Activated CD4-positive, alpha-beta memory T cell treated with anti-CD3 and anti-CD28 coated beads, Interleukin-2, amount 10 ng/mL, durations not matched to agents 7 days and 5 days (primary cell): ENCODE measurements at regions not wholly inside any gene's neighbourhood (a gene's known extent, or its start where the extent isn't known, plus 50 kb on each side); places are given as distances from the start of the nearest gene placed in this dataset.
"Not testable (repeated sequence)": the region's sequence is repeated elsewhere in the genome, so short reads cannot be mapped to it uniquely, and the experiment has no call there.

Source experiments
- CTCF ChIA-PET: fragments of 350-600 bp; sonication (Branson Sonifier 250); formaldehyde crosslinking; loops from one replicate; lab custom pipeline; 2021; ENCODE audit warnings: antibody characterized with exemption, inconsistent platforms; lab: Charles Lee
- POLR2A ChIA-PET: fragments of 350-600 bp; sonication (Branson Sonifier 250); formaldehyde crosslinking; loops from one replicate; lab custom pipeline; 2021; ENCODE audit warnings: antibody characterized with exemption; lab: Charles Lee
- DNase-seq: peaks from one replicate; pipeline ENCODE4 v3.0.0-alpha.2; 2020
- H3K27ac Mint-ChIP-seq: one replicate; pipeline ENCODE4 v1.8.0; 2021; ENCODE audit warnings: mild to moderate bottlenecking, mixed read lengths
- H3K27me3 Mint-ChIP-seq: one replicate; pipeline ENCODE4 v1.8.0; 2021; ENCODE audit warnings: mixed read lengths
- H3K36me3 Mint-ChIP-seq: one replicate; pipeline ENCODE4 v1.8.0; 2021; ENCODE audit warnings: low read depth, mixed read lengths
- H3K4me1 Mint-ChIP-seq: one replicate; pipeline ENCODE4 v1.8.0; 2021; ENCODE audit warnings: mixed read lengths
- H3K4me3 Mint-ChIP-seq: one replicate; pipeline ENCODE4 v1.8.0; 2021; ENCODE audit warnings: mild to moderate bottlenecking, mixed read lengths
- H3K9me3 Mint-ChIP-seq: one replicate; pipeline ENCODE4 v1.8.0; 2021; ENCODE audit warnings: mixed read lengths

GRCh38 chr5:50898966-50899365, 232.5 kb downstream of the PARP8 start:
- no peak overlapping the region for H3K4me3 Mint-ChIP-seq
- H3K4me1 Mint-ChIP-seq = no peaks in the 10 kb centered on the region
- H3K27ac Mint-ChIP-seq = no peak overlapping the region
- H3K36me3 Mint-ChIP-seq = no peaks in the 10 kb centered on the region
- peaks cover 9% of the 10 kb centered on the region for H3K27me3 Mint-ChIP-seq
- POLR2A ChIA-PET = no interaction called here
- CTCF ChIA-PET = no interaction called here
- no peak for DNase-seq
- no peaks in the 10 kb centered on the region for H3K9me3 Mint-ChIP-seq

- Mint-ChIP-seq H3K27me3 (peaks cover 10% of the 10 kb centered on the region), H3K9me3 (no peaks in the 10 kb centered on the region), H3K4me3 (no peak overlapping the region), H3K4me1 (no peaks in the 10 kb centered on the region), H3K36me3 (no peaks in the 10 kb centered on the region), H3K27ac (no peak overlapping the region)
- DNase-seq = no peak
- CTCF ChIA-PET = no interaction called here
- POLR2A ChIA-PET = no interaction called here
Measured at GRCh38 chr5:50900952-50901510, 234.6 kb downstream of the PARP8 start.

GRCh38 chr5:50903651-50904050, 237.2 kb downstream of the PARP8 start:
- no peaks in the 10 kb centered on the region for H3K9me3 Mint-ChIP-seq
- no peak overlapping the region for H3K27ac Mint-ChIP-seq
- H3K36me3 Mint-ChIP-seq = no peaks in the 10 kb centered on the region
- H3K27me3 Mint-ChIP-seq = peaks cover 10% of the 10 kb centered on the region
- no peaks in the 10 kb centered on the region for H3K4me1 Mint-ChIP-seq
- no peak overlapping the region for H3K4me3 Mint-ChIP-seq
- CTCF ChIA-PET = no interaction called here
- POLR2A ChIA-PET = no interaction called here
- DNase-seq = no peak

- no peaks in the 10 kb centered on the region for H3K9me3 Mint-ChIP-seq
- H3K4me1 Mint-ChIP-seq = no peaks in the 10 kb centered on the region
- DNase-seq = no peak
- no peak overlapping the region for H3K4me3 Mint-ChIP-seq
- CTCF ChIA-PET = no interaction called here
- H3K27me3 Mint-ChIP-seq = peaks cover 7% of the 10 kb centered on the region
- no peaks in the 10 kb centered on the region for H3K36me3 Mint-ChIP-seq
- POLR2A ChIA-PET = no interaction called here
- H3K27ac Mint-ChIP-seq = no peak overlapping the region
Measured at GRCh38 chr5:50905996-50906570, 239.6 kb downstream of the PARP8 start.

GRCh38 chr5:50920160-50920559, 253.7 kb downstream of the PARP8 start:
- H3K9me3 Mint-ChIP-seq, H3K36me3 Mint-ChIP-seq, H3K27ac Mint-ChIP-seq, H3K27me3 Mint-ChIP-seq, CTCF ChIA-PET, H3K4me3 Mint-ChIP-seq, DNase-seq, H3K4me1 Mint-ChIP-seq: not testable (repeated sequence)
- POLR2A ChIA-PET = interaction anchor here (0.6 kb wide), 1 partner anchor 16 kb away, joined by 4 read pairs; no protein-coding TSS in a partner anchor

- CTCF ChIA-PET = no interaction called here
- H3K4me1 Mint-ChIP-seq = no peaks in the 10 kb centered on the region
- H3K27me3 Mint-ChIP-seq = peaks cover 1% of the 10 kb centered on the region
Measured at GRCh38 chr5:50921366-50922133, 255.1 kb downstream of the PARP8 start.

GRCh38 chr5:50922134-50922941, 255.9 kb downstream of the PARP8 start:
- POLR2A ChIA-PET, H3K27me3 Mint-ChIP-seq, H3K4me3 Mint-ChIP-seq, H3K27ac Mint-ChIP-seq, DNase-seq, H3K36me3 Mint-ChIP-seq, H3K4me1 Mint-ChIP-seq, H3K9me3 Mint-ChIP-seq, CTCF ChIA-PET: not testable (repeated sequence)

More at GRCh38 chr5:50921366-50922133, 255.1 kb downstream of the PARP8 start:
- no peaks in the 10 kb centered on the region for H3K36me3 Mint-ChIP-seq
- no peak overlapping the region for H3K4me3 Mint-ChIP-seq
- DNase-seq = no peak
- no peak overlapping the region for H3K27ac Mint-ChIP-seq
- POLR2A ChIA-PET = no interaction called here
- no peaks in the 10 kb centered on the region for H3K9me3 Mint-ChIP-seq

GRCh38 chr5:50922942-50923767, 256.7 kb downstream of the PARP8 start:
- POLR2A ChIA-PET = no interaction called here
- H3K4me1 Mint-ChIP-seq = no peaks in the 10 kb centered on the region
- no peak overlapping the region for H3K4me3 Mint-ChIP-seq
- no peak for DNase-seq
- no peaks in the 10 kb centered on the region for H3K36me3 Mint-ChIP-seq
- no peak overlapping the region for H3K27ac Mint-ChIP-seq
- H3K27me3 Mint-ChIP-seq = peaks cover 7% of the 10 kb centered on the region
- no peaks in the 10 kb centered on the region for H3K9me3 Mint-ChIP-seq
- CTCF ChIA-PET = no interaction called here

GRCh38 chr5:50923768-50924494, 257.5 kb downstream of the PARP8 start:
- Mint-ChIP-seq H3K4me3 (no peak overlapping the region), H3K27ac (no peak overlapping the region), H3K9me3 (no peaks in the 10 kb centered on the region), H3K36me3 (no peaks in the 10 kb centered on the region), H3K27me3 (peaks cover 7% of the 10 kb centered on the region), H3K4me1 (no peaks in the 10 kb centered on the region)
- POLR2A ChIA-PET = no interaction called here
- no peak for DNase-seq
- CTCF ChIA-PET = no interaction called here

- Mint-ChIP-seq H3K9me3 (no peaks in the 10 kb centered on the region), H3K4me1 (no peaks in the 10 kb centered on the region), H3K36me3 (no peaks in the 10 kb centered on the region), H3K27ac (no peak overlapping the region), H3K4me3 (no peak overlapping the region), H3K27me3 (peaks cover 17% of the 10 kb centered on the region)
- CTCF ChIA-PET = no interaction called here
- POLR2A ChIA-PET = no interaction called here
- DNase-seq = no peak
Measured at GRCh38 chr5:50927953-50928352, 261.5 kb downstream of the PARP8 start.

- POLR2A ChIA-PET = no interaction called here
- Mint-ChIP-seq H3K36me3 (no peaks in the 10 kb centered on the region), H3K4me3 (no peak overlapping the region), H3K4me1 (no peaks in the 10 kb centered on the region), H3K9me3 (no peaks in the 10 kb centered on the region), H3K27ac (no peak overlapping the region), H3K27me3 (peaks cover 17% of the 10 kb centered on the region)
- DNase-seq = no peak
- CTCF ChIA-PET = no interaction called here
Measured at GRCh38 chr5:50929174-50929573, 262.7 kb downstream of the PARP8 start.

GRCh38 chr5:50934343-50934742, 267.9 kb downstream of the PARP8 start:
- Mint-ChIP-seq H3K27me3 (peaks cover 8% of the 10 kb centered on the region), H3K9me3 (no peaks in the 10 kb centered on the region)

More at GRCh38 chr5:50934343-50934742, 267.9 kb downstream of the PARP8 start:
- no peak overlapping the region for H3K4me3 Mint-ChIP-seq
- ChIA-PET CTCF (no interaction called here), POLR2A (no interaction called here)
- DNase-seq = no peak
- no peaks in the 10 kb centered on the region for H3K36me3 Mint-ChIP-seq
- no peaks in the 10 kb centered on the region for H3K4me1 Mint-ChIP-seq
- H3K27ac Mint-ChIP-seq = no peak overlapping the region
